Colonic mucosa (tissue), 4 donors: ENCODE measurements at regions not wholly inside any gene's neighbourhood (a gene's known extent, or its start where the extent isn't known, plus 50 kb on each side); places are given as distances from the start of the nearest gene placed in this dataset.

Source experiments
- DNase-seq: peaks from one replicate; pipeline ENCODE4 v3.0.0-alpha.2; 2020
- H3K27ac ChIP-seq: fragments of 200-600 bp; one replicate; pipeline ENCODE4 v1.8.0; 2021
- H3K27me3 ChIP-seq: fragments of 200-600 bp; one replicate; pipeline ENCODE4 v1.8.0; 2021
- H3K36me3 ChIP-seq: fragments of 200-600 bp; one replicate; pipeline ENCODE4 v1.8.0; 2021
- H3K4me1 ChIP-seq: fragments of 200-600 bp; one replicate; pipeline ENCODE4 v1.8.0; 2021; ENCODE audit warnings: mild to moderate bottlenecking
- H3K4me3 ChIP-seq: fragments of 200-600 bp; one replicate; pipeline ENCODE4 v1.8.0; 2021
- H3K9ac ChIP-seq, 2 donors: one replicate each; pipeline ENCODE4 v1.7.0; 2013; ENCODE audit warnings: control low read depth in 2 of 2, low read depth in 2 of 2, low read length in 2 of 2
- H3K9me3 ChIP-seq: fragments of 200-600 bp; one replicate; pipeline ENCODE4 v1.8.0; 2021
- intact Hi-C: fragments of 100-400 bp; cut with DNase I; formaldehyde crosslinking; loops from one replicate; pipeline ENCODE4 v1.14.1; 2022
- TF ChIP-seq, protein P1 (sequence below): fragments of 200-600 bp; IDR thresholded peaks from one replicate; pipeline ENCODE4 v1.8.0; 2022; ENCODE audit warnings: antibody characterized with exemption, mild to moderate bottlenecking
- donor health status: healthy.
- donor health status: DM: no; HTN: no; CAD: no.
- donor health status: DM: no; HTN: no; CAD: no.

DNA sequence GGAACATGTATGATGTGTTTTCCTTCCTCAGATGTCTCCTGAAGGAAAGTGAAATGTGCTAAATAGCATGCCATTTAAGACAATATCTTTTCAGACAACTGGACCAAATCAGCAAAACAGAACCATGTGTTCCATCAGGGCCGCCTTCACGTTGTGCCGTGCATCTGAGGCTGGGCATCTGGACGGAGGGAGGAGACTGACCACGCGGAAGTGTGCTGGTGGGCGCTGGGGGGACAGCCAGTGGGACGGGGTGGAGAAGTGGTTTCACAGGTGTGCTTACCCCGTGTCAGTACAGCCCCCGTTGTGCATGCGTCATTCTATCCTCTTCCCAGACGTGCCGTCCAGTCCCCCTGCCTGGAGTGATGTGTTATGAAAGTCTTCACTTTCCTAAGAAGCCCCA, 342.1 kb upstream of the FAT1 start:
- no peaks in the 10 kb centered on the region for H3K36me3 ChIP-seq
- H3K27me3 ChIP-seq, result no peaks in the 10 kb centered on the region
- DNase-seq, result no peak
- H3K9me3 ChIP-seq, result no peaks in the 10 kb centered on the region
- intact Hi-C loops, result no loop called here
- H3K4me3 ChIP-seq, result no peak overlapping the region
- no peaks in the 10 kb centered on the region for H3K4me1 ChIP-seq
- no peak overlapping the region for H3K9ac ChIP-seq
- TF ChIP-seq, protein P1, sequence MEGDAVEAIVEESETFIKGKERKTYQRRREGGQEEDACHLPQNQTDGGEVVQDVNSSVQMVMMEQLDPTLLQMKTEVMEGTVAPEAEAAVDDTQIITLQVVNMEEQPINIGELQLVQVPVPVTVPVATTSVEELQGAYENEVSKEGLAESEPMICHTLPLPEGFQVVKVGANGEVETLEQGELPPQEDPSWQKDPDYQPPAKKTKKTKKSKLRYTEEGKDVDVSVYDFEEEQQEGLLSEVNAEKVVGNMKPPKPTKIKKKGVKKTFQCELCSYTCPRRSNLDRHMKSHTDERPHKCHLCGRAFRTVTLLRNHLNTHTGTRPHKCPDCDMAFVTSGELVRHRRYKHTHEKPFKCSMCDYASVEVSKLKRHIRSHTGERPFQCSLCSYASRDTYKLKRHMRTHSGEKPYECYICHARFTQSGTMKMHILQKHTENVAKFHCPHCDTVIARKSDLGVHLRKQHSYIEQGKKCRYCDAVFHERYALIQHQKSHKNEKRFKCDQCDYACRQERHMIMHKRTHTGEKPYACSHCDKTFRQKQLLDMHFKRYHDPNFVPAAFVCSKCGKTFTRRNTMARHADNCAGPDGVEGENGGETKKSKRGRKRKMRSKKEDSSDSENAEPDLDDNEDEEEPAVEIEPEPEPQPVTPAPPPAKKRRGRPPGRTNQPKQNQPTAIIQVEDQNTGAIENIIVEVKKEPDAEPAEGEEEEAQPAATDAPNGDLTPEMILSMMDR, result no peak
- H3K27ac ChIP-seq, result no peak overlapping the region

DNA sequence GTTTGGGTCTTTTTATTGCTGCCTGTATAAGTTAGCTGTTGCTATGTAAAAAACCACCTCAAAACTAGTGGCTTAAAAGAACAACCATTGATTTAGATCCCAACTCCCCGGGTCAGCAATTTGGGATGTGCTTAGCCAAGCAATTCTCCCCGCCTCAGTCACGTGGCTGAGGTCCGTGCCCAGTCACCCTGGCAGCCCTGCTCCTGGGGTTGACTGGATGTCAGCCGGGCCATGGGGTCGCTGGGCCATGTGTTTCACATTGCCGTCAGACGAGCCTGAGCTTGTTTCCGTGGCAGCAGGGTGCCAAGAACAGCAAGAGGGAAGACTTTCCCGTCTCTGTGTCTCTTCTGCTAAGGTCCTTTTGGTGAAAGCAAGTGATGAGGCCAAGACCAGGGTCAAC, 345.7 kb upstream of the FAT1 start:
- Histone ChIP-seq H3K9me3 (no peaks in the 10 kb centered on the region), H3K27me3 (no peaks in the 10 kb centered on the region), H3K4me1 (no peaks in the 10 kb centered on the region), H3K36me3 (no peaks in the 10 kb centered on the region), H3K27ac (no peak overlapping the region), H3K4me3 (no peak overlapping the region), H3K9ac (no peak overlapping the region)
- no peak for DNase-seq
- intact Hi-C loops, result no loop called here
- TF ChIP-seq, protein P1, result no peak

DNA sequence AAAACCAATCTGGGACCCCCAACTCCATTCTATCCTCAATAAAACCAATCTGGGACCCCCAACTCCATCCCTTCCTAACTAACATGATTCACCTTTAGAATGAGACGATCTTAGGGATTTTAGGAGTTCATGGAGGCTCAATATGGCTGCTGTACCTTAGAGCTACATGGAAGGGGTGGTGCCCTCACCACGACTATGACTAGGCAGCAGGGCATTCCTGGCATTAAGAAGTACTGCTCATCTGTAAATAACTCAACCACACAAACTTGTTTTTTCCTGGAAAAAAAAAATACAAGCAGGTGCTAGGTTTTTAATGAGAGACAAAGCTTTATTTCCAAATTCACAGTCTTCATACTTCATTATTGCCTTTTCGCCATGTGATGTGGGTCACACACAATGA, 346.5 kb upstream of the FAT1 start:
- Histone ChIP-seq H3K4me3 (no peak overlapping the region), H3K9ac (no peak overlapping the region), H3K9me3 (no peaks in the 10 kb centered on the region), H3K4me1 (no peaks in the 10 kb centered on the region), H3K27ac (no peak overlapping the region), H3K27me3 (no peaks in the 10 kb centered on the region), H3K36me3 (no peaks in the 10 kb centered on the region)
- DNase-seq, result no peak
- intact Hi-C loops, result no loop called here
- TF ChIP-seq, protein P1, result no peak

DNA sequence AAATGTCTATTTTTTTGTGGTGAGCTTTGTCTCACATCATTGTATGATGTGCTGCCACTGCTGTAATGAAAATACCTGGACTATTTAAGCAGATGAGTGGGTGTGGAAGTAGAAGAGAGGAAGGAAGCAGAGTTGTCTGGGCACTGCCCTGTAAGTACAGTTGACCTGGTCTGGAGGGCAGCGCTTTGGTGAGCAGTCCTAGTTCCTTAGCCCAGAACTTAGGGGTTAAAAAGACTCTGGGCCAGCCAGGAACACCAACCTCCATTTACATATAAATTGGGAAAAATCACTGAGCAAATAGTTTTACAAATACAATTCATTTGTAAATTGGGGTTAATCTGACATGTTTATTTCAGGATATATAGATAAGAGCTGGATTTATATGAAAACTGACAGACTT, 347.1 kb upstream of the FAT1 start:
- no peak overlapping the region for H3K9ac ChIP-seq
- H3K4me3 ChIP-seq, result no peak overlapping the region
- intact Hi-C loops, result no loop called here
- no peaks in the 10 kb centered on the region for H3K27me3 ChIP-seq
- TF ChIP-seq, protein P1, result no peak
- no peaks in the 10 kb centered on the region for H3K4me1 ChIP-seq
- H3K9me3 ChIP-seq, result no peaks in the 10 kb centered on the region
- no peaks in the 10 kb centered on the region for H3K36me3 ChIP-seq
- DNase-seq, result no peak
- H3K27ac ChIP-seq, result no peak overlapping the region

DNA sequence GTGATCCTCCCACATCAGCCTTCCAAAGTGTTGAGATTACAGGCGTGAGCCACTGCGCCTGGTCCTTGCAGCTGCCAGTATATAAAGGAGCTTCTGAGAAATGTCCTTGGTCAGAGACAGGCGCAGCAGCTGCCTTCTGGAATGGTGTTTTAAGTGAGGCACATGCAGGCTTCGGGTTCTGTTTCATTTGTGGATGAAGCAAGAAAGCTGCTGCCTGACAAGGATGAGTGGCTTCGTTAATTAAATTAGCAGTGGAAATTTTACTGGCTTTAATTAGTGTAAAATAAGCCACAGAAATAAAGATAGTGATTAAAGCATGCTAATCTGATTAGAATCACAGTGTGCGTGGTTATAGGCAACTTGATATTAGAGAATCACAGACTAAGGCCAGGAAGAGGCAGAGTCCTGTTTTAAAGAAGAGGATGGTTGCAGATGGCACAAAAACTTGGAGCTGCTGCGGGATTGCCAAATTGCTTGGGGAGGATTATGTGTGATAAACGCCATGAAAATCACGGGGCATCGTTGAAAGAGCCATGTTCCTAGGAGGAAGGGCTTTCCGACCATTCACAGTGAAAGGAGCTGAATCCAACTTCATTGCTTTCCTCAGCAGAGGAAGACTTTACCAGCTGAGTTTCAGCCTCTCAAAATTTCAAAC, 348.4 kb upstream of the FAT1 start:
- TF ChIP-seq, protein P1, result no peak
- H3K9ac ChIP-seq, result no peak overlapping the region
- no peaks in the 10 kb centered on the region for H3K27me3 ChIP-seq
- H3K4me1 ChIP-seq, result no peaks in the 10 kb centered on the region
- no peak overlapping the region for H3K27ac ChIP-seq
- no peaks in the 10 kb centered on the region for H3K9me3 ChIP-seq
- intact Hi-C loops, result no loop called here
- no peak overlapping the region for H3K4me3 ChIP-seq
- DNase-seq, result no peak
- H3K36me3 ChIP-seq, result no peaks in the 10 kb centered on the region
